Prostate gland (tissue), 2 donors: ENCODE measurements at regions not wholly inside any gene's neighbourhood (a gene's known extent, or its start where the extent isn't known, plus 50 kb on each side); places are given as distances from the start of the nearest gene placed in this dataset.
"Not testable (repeated sequence)": the region's sequence is repeated elsewhere in the genome, so short reads cannot be mapped to it uniquely, and the experiment has no call there.

Source experiments
- DNase-seq: peaks from one replicate; pipeline ENCODE4 v3.0.0-alpha.2; 2019; ENCODE audit warnings: low spot score
- H3K27ac ChIP-seq, 2 donors: fragments of 200-600 bp; sonication (generic); 2 replicates each; pipeline ENCODE4 v1.5.1; 2017 to 2019
- H3K27me3 ChIP-seq: fragments of 200-600 bp; sonication (generic); replicated peaks from 2 replicates; pipeline ENCODE4 v1.5.1; 2019; ENCODE audit not compliant: insufficient read depth
- H3K36me3 ChIP-seq, 2 donors: fragments of 200-600 bp; sonication (generic); 1 replicate in 1 of 2; 2 replicates in 1 of 2; pipeline versions ENCODE4 v1.5.1 to v1.8.1; 2017 to 2019
- H3K4me1 ChIP-seq: fragments of 200-600 bp; sonication (generic); replicated peaks from 2 replicates; pipeline ENCODE4 v1.5.1; 2019
- H3K4me3 ChIP-seq, 2 donors: fragments of 200-600 bp; sonication (generic); 2 replicates each; pipeline ENCODE4 v1.5.1; 2017 to 2019
- H3K9me3 ChIP-seq: fragments of 200-600 bp; sonication (generic); 2 replicates; pipeline ENCODE4 v1.5.1; 2017
- POLR2A ChIP-seq: fragments of 450-650 bp; IDR thresholded peaks from one replicate; pipeline ENCODE4 v1.6.1; 2016; ENCODE audit warnings: antibody characterized with exemption, mild to moderate bottlenecking
- POLR2AphosphoS5 ChIP-seq: sonication (generic); formaldehyde crosslinking; IDR thresholded peaks from one replicate; pipeline ENCODE4 v1.6.1; 2017; ENCODE audit warnings: antibody characterized with exemption
- WGBS: methylation state at CpG from one replicate; pipeline ENCODE4 v1.1.5; 2018; 5-methylcytosine and 5-hydroxymethylcytosine counted together
- intact Hi-C: fragments of 100-400 bp; cut with DNase I; formaldehyde crosslinking; loops from one replicate; pipeline ENCODE4 v1.14.2; 2022
- TF ChIP-seq, protein P1 (sequence below), 4 experiments: fragments of 200-600 bp in 2 of 4; fragments of 450-650 bp in 2 of 4; sonication (generic) in 2 of 4; IDR thresholded peaks; 1 replicate in 3 of 4; 2 replicates in 1 of 4; pipeline ENCODE4 v1.5.1; 2016 to 2019; ENCODE audit warnings: antibody characterized with exemption in 4 of 4, mild to moderate bottlenecking in 2 of 4, moderate library complexity in 2 of 4

DNA sequence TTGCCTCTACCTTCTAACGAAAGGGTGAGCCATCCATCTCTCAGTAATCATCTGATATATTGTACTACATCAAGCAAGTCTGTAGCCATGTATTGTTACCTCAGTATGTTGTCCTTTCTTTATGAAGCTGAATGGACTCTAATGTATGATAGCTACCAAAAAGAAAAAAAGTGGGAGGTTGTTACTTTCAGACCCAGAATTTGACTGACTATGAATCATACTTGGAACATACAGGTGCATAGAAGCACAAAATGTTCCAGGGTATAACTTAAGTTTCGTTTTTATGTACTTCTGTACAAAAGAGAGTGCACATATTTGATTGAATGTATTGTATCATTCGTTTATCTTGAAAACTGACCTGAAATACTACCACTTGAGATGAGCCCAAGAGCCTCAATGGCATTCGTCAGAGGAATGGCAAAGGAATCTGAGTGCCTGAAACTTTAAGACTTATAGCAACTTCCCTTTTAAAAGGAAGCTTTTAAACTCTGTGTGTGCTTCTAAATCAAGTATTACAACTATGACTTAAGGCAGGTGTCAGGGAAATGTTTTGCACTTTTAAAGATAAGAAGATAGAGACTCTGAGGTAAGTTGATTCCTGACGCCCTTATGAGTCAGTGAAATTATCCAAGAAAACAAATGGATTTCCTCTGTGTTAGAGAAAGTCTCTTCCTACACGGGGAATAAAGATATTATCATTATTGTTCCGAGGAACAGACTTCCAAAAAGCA, 951.5 kb downstream of the GALC start:
- intact Hi-C loops = no loop called here

GRCh38 chr14:87034680-87035079, 958.3 kb downstream of the GALC start:
- H3K27me3 ChIP-seq = no peaks in the 10 kb centered on the region
- no peaks in the 10 kb centered on the region for H3K9me3 ChIP-seq
- WGBS = 66% methylated on average over 1 of the region's 1 CpG
- no peak overlapping the region for H3K27ac ChIP-seq
- intact Hi-C loops = no loop called here
- DNase-seq = no peak
- no peak for TF ChIP-seq POLR2A
- no peaks in the 10 kb centered on the region for H3K4me1 ChIP-seq
- H3K36me3 ChIP-seq = no peaks in the 10 kb centered on the region
- no peak overlapping the region for H3K4me3 ChIP-seq

More for the DNA sequence above, 951.5 kb downstream of the GALC start:
- Histone ChIP-seq H3K36me3 (no peaks in the 10 kb centered on the region), H3K4me3 (no peak overlapping the region), H3K9me3 (no peaks in the 10 kb centered on the region), H3K4me1 (no peaks in the 10 kb centered on the region), H3K27ac (no peak overlapping the region), H3K27me3 (no peaks in the 10 kb centered on the region)
- DNase-seq = no peak
- TF ChIP-seq, protein P1, sequence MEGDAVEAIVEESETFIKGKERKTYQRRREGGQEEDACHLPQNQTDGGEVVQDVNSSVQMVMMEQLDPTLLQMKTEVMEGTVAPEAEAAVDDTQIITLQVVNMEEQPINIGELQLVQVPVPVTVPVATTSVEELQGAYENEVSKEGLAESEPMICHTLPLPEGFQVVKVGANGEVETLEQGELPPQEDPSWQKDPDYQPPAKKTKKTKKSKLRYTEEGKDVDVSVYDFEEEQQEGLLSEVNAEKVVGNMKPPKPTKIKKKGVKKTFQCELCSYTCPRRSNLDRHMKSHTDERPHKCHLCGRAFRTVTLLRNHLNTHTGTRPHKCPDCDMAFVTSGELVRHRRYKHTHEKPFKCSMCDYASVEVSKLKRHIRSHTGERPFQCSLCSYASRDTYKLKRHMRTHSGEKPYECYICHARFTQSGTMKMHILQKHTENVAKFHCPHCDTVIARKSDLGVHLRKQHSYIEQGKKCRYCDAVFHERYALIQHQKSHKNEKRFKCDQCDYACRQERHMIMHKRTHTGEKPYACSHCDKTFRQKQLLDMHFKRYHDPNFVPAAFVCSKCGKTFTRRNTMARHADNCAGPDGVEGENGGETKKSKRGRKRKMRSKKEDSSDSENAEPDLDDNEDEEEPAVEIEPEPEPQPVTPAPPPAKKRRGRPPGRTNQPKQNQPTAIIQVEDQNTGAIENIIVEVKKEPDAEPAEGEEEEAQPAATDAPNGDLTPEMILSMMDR (IDR thresholded peaks at IDR 0.05) = no peak
- no peak for TF ChIP-seq POLR2AphosphoS5
- no peak for TF ChIP-seq POLR2A
- WGBS = 24% methylated on average over 7 of the region's 7 CpGs

DNA sequence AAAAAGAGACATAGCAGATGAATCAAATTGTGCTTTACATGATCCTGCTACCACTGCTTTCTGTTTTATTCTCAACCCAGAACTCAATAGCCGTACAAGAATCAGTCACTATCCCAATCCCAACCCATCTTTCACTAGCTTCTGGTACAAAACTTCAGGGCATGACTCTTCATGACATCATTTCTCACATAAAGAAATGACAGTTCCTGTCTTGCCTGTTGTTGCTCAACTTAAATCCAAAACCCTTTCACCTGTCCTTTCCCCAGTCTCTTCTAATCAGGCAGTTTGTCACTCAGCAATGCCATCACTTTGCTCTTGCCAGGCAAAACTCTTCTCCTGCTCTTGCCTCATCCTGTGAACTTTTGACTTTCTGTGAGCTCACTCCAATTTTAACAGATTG, 962.8 kb downstream of the GALC start:
- DNase-seq = no peak

DNA sequence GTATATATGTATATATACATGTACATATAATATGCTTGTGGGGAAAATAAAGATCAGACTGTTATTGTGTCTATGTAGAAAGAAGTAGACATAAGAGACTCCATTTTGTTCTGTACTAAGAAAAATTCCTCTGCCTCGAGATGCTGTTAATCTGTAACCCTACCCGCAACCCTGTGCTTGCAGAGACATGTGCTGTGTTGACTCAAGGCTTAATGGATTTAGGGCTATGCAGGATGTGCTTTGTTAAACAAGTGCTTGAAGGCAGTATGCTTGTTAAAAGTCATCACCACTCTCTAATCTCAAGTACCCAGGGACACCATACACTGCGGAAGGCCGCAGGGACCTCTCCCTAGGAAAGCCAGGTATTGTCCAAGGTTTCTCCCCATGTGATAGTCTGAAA, 972.9 kb downstream of the GALC start:
- intact Hi-C loops, H3K27ac ChIP-seq, H3K27me3 ChIP-seq, H3K4me3 ChIP-seq, H3K9me3 ChIP-seq, H3K4me1 ChIP-seq, H3K36me3 ChIP-seq: not testable (repeated sequence)
- WGBS = 63% methylated on average over 4 of the region's 4 CpGs
- peak; percentile 14 for DNase-seq

More for the DNA sequence above, 962.8 kb downstream of the GALC start:
- TF ChIP-seq, protein P1 (IDR thresholded peaks at IDR 0.05) = no peak
- TF ChIP-seq POLR2AphosphoS5 (no peak), POLR2A (no peak)
- H3K4me3 ChIP-seq = no peak overlapping the region
- no peaks in the 10 kb centered on the region for H3K4me1 ChIP-seq
- intact Hi-C loops = no loop called here
- no peaks in the 10 kb centered on the region for H3K9me3 ChIP-seq
- WGBS = 89% methylated on average over 1 of the region's 1 CpG
- H3K27me3 ChIP-seq = no peaks in the 10 kb centered on the region
- no peak overlapping the region for H3K27ac ChIP-seq
- H3K36me3 ChIP-seq = no peaks in the 10 kb centered on the region

DNA sequence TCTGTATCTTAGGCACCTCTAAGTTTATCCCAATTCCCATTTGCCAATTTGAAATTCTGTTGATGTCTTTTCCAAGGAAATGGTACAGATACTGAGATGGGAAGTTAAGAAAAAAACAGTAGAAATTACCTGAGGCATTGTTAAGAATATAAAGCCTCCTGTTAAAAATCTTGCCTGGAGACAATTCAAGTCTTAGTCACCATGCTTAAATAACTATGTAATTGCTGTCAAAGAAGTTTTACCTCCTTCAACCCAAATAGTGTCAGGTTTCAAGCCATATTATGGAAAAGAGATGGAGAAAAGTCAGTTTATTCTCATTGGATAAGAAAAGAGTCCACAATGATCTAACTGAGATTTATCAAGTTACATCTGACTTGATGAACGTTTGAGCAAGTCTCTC, 974.7 kb downstream of the GALC start:
- Histone ChIP-seq H3K4me3 (no peak overlapping the region), H3K9me3 (no peaks in the 10 kb centered on the region), H3K4me1 (no peaks in the 10 kb centered on the region), H3K36me3 (no peaks in the 10 kb centered on the region), H3K27ac (no peak overlapping the region), H3K27me3 (no peaks in the 10 kb centered on the region)
- TF ChIP-seq, protein P1 (IDR thresholded peaks at IDR 0.05) = no peak
- no peak for TF ChIP-seq POLR2AphosphoS5
- TF ChIP-seq POLR2A = no peak
- intact Hi-C loops = no loop called here
- no peak for DNase-seq
- 10% methylated on average over 1 of the region's 1 CpG for WGBS

- Histone ChIP-seq H3K36me3 (no peaks in the 10 kb centered on the region), H3K27me3 (no peaks in the 10 kb centered on the region), H3K9me3 (no peaks in the 10 kb centered on the region), H3K4me1 (no peaks in the 10 kb centered on the region), H3K4me3 (no peak overlapping the region), H3K27ac (no peak overlapping the region)
- no peak for DNase-seq
- intact Hi-C loops = no loop called here
- TF ChIP-seq, protein P1 (IDR thresholded peaks at IDR 0.05) = no peak
- TF ChIP-seq POLR2AphosphoS5 (no peak), POLR2A (no peak)
- 53% methylated on average over 2 of the region's 2 CpGs for WGBS
These were observed 975.6 kb downstream of the GALC start for GRCh38 chr14:87017335-87017734.
